Peyer's patch (tissue), 4 donors: ENCODE measurements at regions not wholly inside any gene's neighbourhood (a gene's known extent, or its start where the extent isn't known, plus 50 kb on each side); places are given as distances from the start of the nearest gene placed in this dataset.

Source experiments
- DNase-seq, 3 donors: peaks; one replicate each; pipeline ENCODE4 v3.0.0-alpha.2; 2017 to 2019
- H3K27ac ChIP-seq, 4 donors: fragments of 200-600 bp; sonication (generic); one replicate each; pipeline ENCODE4 v1.5.1; 2016 to 2019
- H3K27me3 ChIP-seq, 2 donors: fragments of 200-600 bp; sonication (generic); one replicate each; pipeline ENCODE4 v1.5.1; 2019
- H3K36me3 ChIP-seq, 3 donors: fragments of 200-600 bp; sonication (generic); one replicate each; pipeline ENCODE4 v1.5.1; 2016 to 2019
- H3K4me1 ChIP-seq, 4 donors: fragments of 200-600 bp; sonication (generic); one replicate each; pipeline ENCODE4 v1.5.1; 2016 to 2019
- H3K4me3 ChIP-seq, 4 donors: fragments of 200-600 bp; sonication (generic); 1 replicate in 3 of 4; 2 replicates in 1 of 4; pipeline ENCODE4 v1.5.1; 2016 to 2019; ENCODE audit warnings: mild to moderate bottlenecking in 1 of 4
- H3K9me3 ChIP-seq, 4 donors: fragments of 200-600 bp; sonication (generic); one replicate each; pipeline ENCODE4 v1.5.1; 2016 to 2019; ENCODE audit warnings: mild to moderate bottlenecking in 1 of 4
- POLR2A ChIP-seq, 2 donors: fragments of 450-650 bp; IDR thresholded peaks; one replicate each; pipeline ENCODE4 v1.5.1; 2017; ENCODE audit warnings: antibody characterized with exemption in 2 of 2, mild to moderate bottlenecking in 2 of 2, moderate library complexity in 2 of 2
- TF ChIP-seq, protein P1 (sequence below), 6 experiments: fragments of 450-650 bp in 4 of 6; fragments of 200-600 bp in 2 of 6; sonication (generic) in 1 of 6; IDR thresholded peaks; one replicate each; pipeline ENCODE4 v1.5.1; 2017 to 2019; ENCODE audit warnings: antibody characterized with exemption in 6 of 6, mild to moderate bottlenecking in 3 of 6, moderate library complexity in 1 of 6

DNA sequence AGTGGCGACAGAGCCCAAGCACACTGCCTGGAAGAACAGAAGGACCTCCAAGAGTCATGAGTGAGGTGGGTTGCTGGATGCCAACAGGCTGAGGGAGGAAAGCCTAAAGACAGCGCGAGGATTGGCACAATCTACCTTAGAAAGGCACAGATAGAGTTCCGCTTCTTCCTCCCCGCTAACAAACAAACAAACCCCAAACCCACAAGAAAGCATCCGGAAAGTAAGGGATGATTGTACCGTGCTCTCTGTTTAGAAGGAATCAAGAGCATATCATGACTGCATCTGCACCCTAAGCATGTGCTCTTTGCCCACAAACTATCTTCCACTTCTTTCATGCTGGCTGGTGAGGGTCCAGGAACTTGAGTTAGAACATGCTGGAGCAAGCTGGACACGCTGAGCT is 233.0 kb upstream of the KLF12 start:
- no peak for DNase-seq
- no peak for TF ChIP-seq POLR2A (IDR thresholded peaks at IDR 0.05)
- TF ChIP-seq, protein P1, sequence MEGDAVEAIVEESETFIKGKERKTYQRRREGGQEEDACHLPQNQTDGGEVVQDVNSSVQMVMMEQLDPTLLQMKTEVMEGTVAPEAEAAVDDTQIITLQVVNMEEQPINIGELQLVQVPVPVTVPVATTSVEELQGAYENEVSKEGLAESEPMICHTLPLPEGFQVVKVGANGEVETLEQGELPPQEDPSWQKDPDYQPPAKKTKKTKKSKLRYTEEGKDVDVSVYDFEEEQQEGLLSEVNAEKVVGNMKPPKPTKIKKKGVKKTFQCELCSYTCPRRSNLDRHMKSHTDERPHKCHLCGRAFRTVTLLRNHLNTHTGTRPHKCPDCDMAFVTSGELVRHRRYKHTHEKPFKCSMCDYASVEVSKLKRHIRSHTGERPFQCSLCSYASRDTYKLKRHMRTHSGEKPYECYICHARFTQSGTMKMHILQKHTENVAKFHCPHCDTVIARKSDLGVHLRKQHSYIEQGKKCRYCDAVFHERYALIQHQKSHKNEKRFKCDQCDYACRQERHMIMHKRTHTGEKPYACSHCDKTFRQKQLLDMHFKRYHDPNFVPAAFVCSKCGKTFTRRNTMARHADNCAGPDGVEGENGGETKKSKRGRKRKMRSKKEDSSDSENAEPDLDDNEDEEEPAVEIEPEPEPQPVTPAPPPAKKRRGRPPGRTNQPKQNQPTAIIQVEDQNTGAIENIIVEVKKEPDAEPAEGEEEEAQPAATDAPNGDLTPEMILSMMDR (IDR thresholded peaks at IDR 0.05): no peak
- H3K4me3 ChIP-seq: no peak overlapping the region
- H3K27me3 ChIP-seq: no peaks in the 10 kb centered on the region
- no peak overlapping the region for H3K27ac ChIP-seq
- H3K36me3 ChIP-seq: no peaks in the 10 kb centered on the region
- H3K9me3 ChIP-seq: no peaks in the 10 kb centered on the region
- no peaks in the 10 kb centered on the region for H3K4me1 ChIP-seq

DNA sequence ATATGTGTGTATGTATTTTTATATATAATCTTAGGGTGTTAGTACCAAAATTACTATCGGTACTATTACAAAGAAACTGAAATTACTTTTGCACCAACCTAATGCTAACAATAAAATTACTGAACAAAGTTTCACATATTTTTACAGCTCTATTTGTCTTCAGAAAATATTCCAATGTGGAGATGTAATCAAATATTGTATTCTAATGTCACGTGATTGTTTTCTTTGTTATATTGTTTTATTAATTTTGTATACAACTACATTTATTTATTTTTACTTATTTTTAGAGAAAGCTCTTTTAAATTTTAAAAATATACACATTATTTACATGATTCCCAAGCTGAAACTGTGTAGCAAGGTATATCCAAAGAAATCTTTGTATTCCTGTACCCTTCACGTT is 227.1 kb upstream of the KLF12 start:
- no peak overlapping the region for H3K4me3 ChIP-seq
- H3K27me3 ChIP-seq: no peaks in the 10 kb centered on the region
- no peak overlapping the region for H3K27ac ChIP-seq
- TF ChIP-seq, protein P1 (IDR thresholded peaks at IDR 0.05): no peak
- TF ChIP-seq POLR2A (IDR thresholded peaks at IDR 0.05): no peak
- DNase-seq: no peak
- no peaks in the 10 kb centered on the region for H3K4me1 ChIP-seq
- H3K9me3 ChIP-seq: no peaks in the 10 kb centered on the region
- no peaks in the 10 kb centered on the region for H3K36me3 ChIP-seq

DNA sequence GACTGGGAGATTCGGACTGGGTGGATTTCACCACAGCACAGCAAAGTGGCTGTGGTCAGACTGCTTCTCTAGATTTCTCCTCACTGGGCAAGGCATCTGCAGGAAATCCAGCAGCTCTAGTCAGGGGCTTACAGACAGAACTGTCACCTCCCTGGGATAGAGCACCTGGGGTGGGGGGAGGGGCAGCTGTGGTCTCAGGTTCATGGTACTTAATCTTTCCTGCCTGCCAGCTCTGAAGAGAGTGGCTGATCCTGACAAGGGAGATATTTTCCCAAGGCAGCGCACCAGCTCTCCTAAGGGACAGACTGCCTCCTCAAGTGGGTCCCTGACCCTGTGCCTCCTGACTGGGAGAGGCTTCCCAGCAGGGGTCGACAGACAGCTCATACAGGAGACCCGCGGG is 212.8 kb upstream of the KLF12 start:
- DNase-seq: no peak
- no peak for TF ChIP-seq POLR2A (IDR thresholded peaks at IDR 0.05)
- TF ChIP-seq, protein P1 (IDR thresholded peaks at IDR 0.05): no peak
- no peak overlapping the region for H3K4me3 ChIP-seq
- H3K27me3 ChIP-seq: no peaks in the 10 kb centered on the region
- no peaks in the 10 kb centered on the region for H3K9me3 ChIP-seq
- H3K36me3 ChIP-seq: no peaks in the 10 kb centered on the region
- no peaks in the 10 kb centered on the region for H3K4me1 ChIP-seq
- H3K27ac ChIP-seq: no peak overlapping the region

DNA sequence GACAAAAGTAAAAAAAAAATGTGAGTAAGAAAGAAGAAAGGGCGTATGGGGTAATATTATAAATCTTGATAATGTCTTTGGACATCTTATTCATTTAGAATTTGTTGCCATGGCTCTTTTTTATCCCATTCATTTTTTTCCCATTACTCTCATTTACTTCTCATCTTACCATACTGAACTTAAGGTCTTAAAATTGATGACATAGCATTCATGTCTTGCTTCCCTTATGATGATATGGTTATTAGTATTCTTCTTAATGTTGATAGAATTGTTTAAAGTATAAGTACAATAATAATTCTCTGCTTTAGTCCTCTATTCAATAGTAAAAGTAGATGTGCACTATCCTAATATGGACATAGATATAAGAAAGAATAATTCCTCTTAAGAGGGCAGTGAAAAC is 204.1 kb upstream of the KLF12 start:
- H3K4me1 ChIP-seq: no peaks in the 10 kb centered on the region

DNA sequence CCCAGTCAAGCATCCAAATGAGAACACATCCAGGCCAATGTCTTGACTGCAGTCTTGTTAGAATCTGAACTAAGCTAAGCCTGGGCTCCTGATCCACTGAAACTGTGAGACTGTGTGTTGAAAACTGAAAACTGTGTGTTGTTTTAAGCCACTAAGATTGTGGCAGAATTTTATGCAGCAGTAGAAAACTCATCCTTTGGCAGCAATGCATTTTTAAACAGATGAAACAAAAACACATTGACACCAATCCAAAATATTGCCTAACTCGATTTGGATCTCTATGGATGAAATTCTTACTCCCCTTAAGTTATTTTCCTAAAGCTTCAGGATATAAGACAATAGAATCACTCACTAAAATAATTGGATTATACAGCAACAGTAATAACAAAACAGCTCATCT is 202.3 kb upstream of the KLF12 start:
- Histone ChIP-seq H3K27me3 (no peaks in the 10 kb centered on the region), H3K36me3 (no peaks in the 10 kb centered on the region), H3K27ac (no peak overlapping the region), H3K4me1 (no peaks in the 10 kb centered on the region), H3K9me3 (no peaks in the 10 kb centered on the region), H3K4me3 (no peak overlapping the region)
- DNase-seq: no peak
- TF ChIP-seq POLR2A (IDR thresholded peaks at IDR 0.05): no peak
- TF ChIP-seq, protein P1 (IDR thresholded peaks at IDR 0.05): no peak

More for the DNA sequence above, 204.1 kb upstream of the KLF12 start:
- Histone ChIP-seq H3K9me3 (no peaks in the 10 kb centered on the region), H3K36me3 (no peaks in the 10 kb centered on the region), H3K27me3 (no peaks in the 10 kb centered on the region), H3K27ac (no peak overlapping the region), H3K4me3 (no peak overlapping the region)
- TF ChIP-seq, protein P1 (IDR thresholded peaks at IDR 0.05): no peak
- no peak for TF ChIP-seq POLR2A (IDR thresholded peaks at IDR 0.05)
- DNase-seq: no peak

DNA sequence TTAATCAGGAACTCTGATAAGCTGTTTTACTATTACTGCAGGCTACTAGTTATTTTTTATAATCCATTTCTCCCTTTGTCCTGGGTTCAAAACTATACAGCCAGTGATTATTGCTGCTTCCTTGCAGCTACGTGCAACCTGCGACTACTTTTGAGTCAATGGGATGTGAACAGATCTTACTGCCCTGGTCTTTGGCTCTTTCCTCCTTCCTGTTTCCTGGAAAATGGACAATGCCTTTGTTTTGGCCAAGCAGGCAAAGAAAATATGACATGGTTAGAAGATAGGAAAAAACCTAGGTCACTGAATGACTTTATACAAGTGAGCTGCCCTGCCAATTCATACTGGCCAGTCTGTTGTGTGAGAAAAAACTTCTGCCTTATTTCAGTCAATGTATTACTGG is 201.2 kb upstream of the KLF12 start:
- Histone ChIP-seq H3K9me3 (no peaks in the 10 kb centered on the region), H3K27me3 (no peaks in the 10 kb centered on the region), H3K36me3 (no peaks in the 10 kb centered on the region), H3K4me3 (no peak overlapping the region), H3K4me1 (no peaks in the 10 kb centered on the region), H3K27ac (no peak overlapping the region)
- TF ChIP-seq POLR2A (IDR thresholded peaks at IDR 0.05): no peak
- TF ChIP-seq, protein P1 (IDR thresholded peaks at IDR 0.05): no peak
- no peak for DNase-seq
